GM12874 (cell line): ENCODE measurements at regions not wholly inside any gene's neighbourhood (a gene's known extent, or its start where the extent isn't known, plus 50 kb on each side); places are given as distances from the start of the nearest gene placed in this dataset.

Source experiments
- TF ChIP-seq, protein P1 (sequence below): IDR thresholded peaks from 2 replicates; pipeline ENCODE4 v1.5.1; 2011; ENCODE audit warnings: low read depth, mild to moderate bottlenecking, control low read depth, low read length, moderate library complexity; ENCODE audit not compliant: insufficient read depth

DNA sequence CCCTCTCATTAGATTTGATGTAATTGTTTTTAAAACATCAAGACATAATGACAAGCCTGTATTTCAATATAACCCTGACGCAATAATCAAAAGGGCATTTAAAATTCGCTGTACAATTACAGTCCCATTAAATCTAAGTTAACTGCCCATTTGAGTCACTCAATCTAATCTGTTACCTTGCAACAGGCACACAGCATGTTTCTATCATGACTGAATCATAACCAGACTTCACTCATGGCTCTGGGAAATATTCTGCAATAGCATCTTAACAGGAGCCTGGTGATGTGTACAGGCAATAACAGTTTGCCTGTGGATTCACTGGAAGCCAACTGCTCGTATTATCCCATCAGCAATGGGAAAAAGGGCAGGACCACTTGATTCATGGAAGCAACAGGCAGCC is 142.3 kb upstream of the NCKAP5 start:
- TF ChIP-seq, protein P1, sequence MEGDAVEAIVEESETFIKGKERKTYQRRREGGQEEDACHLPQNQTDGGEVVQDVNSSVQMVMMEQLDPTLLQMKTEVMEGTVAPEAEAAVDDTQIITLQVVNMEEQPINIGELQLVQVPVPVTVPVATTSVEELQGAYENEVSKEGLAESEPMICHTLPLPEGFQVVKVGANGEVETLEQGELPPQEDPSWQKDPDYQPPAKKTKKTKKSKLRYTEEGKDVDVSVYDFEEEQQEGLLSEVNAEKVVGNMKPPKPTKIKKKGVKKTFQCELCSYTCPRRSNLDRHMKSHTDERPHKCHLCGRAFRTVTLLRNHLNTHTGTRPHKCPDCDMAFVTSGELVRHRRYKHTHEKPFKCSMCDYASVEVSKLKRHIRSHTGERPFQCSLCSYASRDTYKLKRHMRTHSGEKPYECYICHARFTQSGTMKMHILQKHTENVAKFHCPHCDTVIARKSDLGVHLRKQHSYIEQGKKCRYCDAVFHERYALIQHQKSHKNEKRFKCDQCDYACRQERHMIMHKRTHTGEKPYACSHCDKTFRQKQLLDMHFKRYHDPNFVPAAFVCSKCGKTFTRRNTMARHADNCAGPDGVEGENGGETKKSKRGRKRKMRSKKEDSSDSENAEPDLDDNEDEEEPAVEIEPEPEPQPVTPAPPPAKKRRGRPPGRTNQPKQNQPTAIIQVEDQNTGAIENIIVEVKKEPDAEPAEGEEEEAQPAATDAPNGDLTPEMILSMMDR: no peak

DNA sequence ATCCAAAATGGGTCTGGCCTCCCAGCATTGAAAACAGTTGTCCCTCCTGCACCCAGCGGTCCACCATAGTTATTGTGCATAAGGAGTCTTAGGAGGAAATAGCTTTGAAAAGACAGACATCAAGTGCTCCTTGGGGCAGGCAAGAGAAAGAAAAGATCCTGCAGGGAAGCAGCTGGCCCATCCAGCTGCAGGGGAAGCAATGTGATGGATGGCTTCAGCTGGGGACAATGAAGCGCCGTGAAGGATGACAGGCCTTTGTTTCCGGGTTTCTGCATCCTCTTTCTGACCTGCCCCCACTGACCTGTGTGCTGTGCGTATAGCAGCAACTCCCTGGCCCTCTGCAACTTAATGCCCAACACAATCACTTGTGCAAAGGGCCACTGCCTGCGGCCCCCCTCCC is 142.9 kb upstream of the NCKAP5 start:
- TF ChIP-seq, protein P1: no peak

DNA sequence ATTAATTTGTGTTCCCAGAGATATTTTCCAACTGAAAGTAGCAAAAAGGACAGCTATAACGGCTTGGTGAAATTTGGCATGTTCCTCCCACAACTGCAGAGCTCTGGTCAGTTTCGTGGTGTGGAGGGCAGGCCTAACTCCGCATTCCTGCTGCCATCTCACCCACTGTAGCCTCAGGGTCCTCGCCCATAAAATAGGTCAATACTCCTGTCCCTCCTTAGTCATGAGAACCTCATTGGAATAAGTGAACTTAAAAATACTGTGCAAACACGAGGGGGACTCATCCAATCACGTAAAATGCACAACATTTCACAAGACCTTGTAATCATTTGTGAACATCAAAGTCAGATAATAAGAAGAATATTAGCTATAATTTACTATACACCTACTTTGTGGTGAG is 143.5 kb upstream of the NCKAP5 start:
- TF ChIP-seq, protein P1: no peak

DNA sequence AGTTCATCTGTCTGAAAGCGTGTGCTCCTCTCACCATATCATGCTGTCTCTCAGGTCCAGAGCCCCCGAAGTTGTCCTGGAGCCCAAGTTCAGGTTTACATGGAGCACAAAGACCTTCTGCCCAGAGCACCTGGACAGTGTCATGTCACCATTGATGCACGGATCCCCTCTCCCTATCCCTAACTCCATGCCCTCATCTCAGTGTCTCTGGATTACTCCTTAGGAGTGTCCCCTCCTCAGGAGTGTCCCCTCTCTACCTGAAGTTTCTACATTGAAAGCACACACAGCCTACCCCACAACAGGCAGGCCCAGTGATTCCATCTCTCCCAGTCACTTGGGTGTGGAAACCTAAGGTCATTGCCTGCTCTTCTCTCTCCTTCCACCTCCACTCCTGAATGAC is 144.1 kb upstream of the NCKAP5 start:
- TF ChIP-seq, protein P1: no peak

DNA sequence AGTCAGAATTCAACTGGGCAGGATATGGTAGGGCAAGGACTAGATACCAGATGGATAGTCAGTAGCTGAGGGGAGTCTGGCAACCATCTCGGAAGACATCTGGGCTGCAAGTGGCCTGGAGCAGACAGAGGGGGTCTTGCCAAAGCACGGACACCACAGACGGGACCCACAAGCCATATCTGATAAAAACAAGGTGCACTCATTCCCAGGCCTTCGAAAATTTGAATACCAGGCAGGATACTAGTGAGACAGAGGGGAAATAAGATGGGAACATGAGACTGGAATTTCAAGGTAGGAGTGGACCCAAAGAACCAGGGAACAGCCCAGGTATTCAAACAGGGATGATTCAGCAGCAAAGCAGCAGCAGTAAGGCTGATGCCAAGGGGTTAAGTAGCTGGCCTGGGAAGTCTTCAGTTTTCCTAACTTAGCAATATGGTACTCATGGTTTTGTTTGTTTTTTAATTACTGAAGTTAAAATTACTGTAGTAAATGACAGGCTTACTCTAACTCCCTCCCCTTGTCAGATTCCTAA is 144.9 kb upstream of the NCKAP5 start:
- TF ChIP-seq, protein P1: no peak

DNA sequence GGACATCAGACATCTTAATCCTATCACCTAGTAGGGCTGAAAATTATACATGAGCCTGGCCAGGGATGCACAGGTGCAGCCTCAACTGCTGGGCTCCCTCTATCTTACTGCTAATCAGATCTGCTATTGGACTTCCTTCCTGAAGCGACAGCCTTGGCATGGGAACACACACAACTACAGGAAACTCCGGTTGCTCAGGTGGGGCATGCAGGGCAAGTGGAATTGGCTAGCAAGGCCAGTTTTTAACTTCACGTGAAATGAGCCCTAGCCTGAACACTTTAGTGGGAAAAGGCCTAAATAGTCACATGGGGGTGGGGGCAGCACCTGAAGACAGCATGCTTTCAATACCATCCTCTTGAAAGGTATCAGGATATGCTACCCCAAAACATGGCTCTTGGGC is 147.9 kb upstream of the NCKAP5 start:
- TF ChIP-seq, protein P1: no peak

- TF ChIP-seq, protein P1: no peak
These were observed 149.2 kb upstream of the NCKAP5 start for GRCh38 chr2:133717497-133717896.
